22Rv1 (cell line): ENCODE measurements at regions not wholly inside any gene's neighbourhood (a gene's known extent, or its start where the extent isn't known, plus 50 kb on each side); places are given as distances from the start of the nearest gene placed in this dataset.
"Not testable (repeated sequence)": the region's sequence is repeated elsewhere in the genome, so short reads cannot be mapped to it uniquely, and the experiment has no call there.

Experiments
- H3K27ac ChIP-seq: fragments of 450-650 bp; 2 replicates; pipeline ENCODE4 v1.5.1; 2017
- CTCF ChIP-seq: fragments of 450-650 bp; IDR thresholded peaks from 2 replicates; pipeline ENCODE4 v1.5.1; 2017; ENCODE audit warnings: mild to moderate bottlenecking
- ZFX ChIP-seq: fragments of 450-650 bp; IDR thresholded peaks from 2 replicates; pipeline ENCODE4 v1.6.1; 2017; ENCODE audit warnings: antibody characterized with exemption, borderline replicate concordance

GRCh38 chr6:15176816-15177370, 69.0 kb upstream of the JARID2 start:
- TF ChIP-seq CTCF (no peak), ZFX (no peak)
- no peak overlapping the region for H3K27ac ChIP-seq

GRCh38 chr6:15183979-15184378, 61.9 kb upstream of the JARID2 start:
- H3K27ac ChIP-seq = no peak overlapping the region
- TF ChIP-seq CTCF (no peak), ZFX (no peak)

GRCh38 chr6:15184441-15184861, 61.4 kb upstream of the JARID2 start:
- TF ChIP-seq ZFX (no peak), CTCF (no peak)
- H3K27ac ChIP-seq = no peak overlapping the region

- not testable (repeated sequence) for H3K27ac ChIP-seq
Observed at GRCh38 chr6:15185111-15185510, 60.8 kb upstream of the JARID2 start.

- H3K27ac ChIP-seq = not testable (repeated sequence)
Observed at GRCh38 chr6:15193451-15193850, 52.4 kb upstream of the JARID2 start.

- TF ChIP-seq ZFX (no peak), CTCF (no peak)
- H3K27ac ChIP-seq = no peak overlapping the region
Observed at GRCh38 chr6:15194453-15194852, 51.4 kb upstream of the JARID2 start.
